WTC11 (cell line): ENCODE measurements at regions not wholly inside any gene's neighbourhood (a gene's known extent, or its start where the extent isn't known, plus 50 kb on each side); places are given as distances from the start of the nearest gene placed in this dataset.

Experiments used
- ATF6 ChIP-seq: sonication (generic); formaldehyde crosslinking; IDR thresholded peaks from 2 replicates; pipeline ENCODE4 v1.8.1; 2023; ENCODE audit warnings: mild to moderate bottlenecking, missing genetic modification reagents
- CBFB ChIP-seq: sonication (generic); formaldehyde crosslinking; IDR thresholded peaks from 2 replicates; pipeline ENCODE4 v1.8.1; 2022; ENCODE audit warnings: mild to moderate bottlenecking, low read depth, missing genetic modification reagents
- CREM ChIP-seq: sonication (generic); formaldehyde crosslinking; IDR thresholded peaks from 2 replicates; pipeline ENCODE4 v1.8.1; 2022; ENCODE audit warnings: mild to moderate bottlenecking, missing genetic modification reagents, moderate library complexity
- CTCF ChIP-seq: fragments of 200-600 bp; IDR thresholded peaks from 2 replicates; pipeline ENCODE4 v1.8.0; 2022; ENCODE audit warnings: antibody characterized with exemption
- FOXP1 ChIP-seq: sonication (generic); formaldehyde crosslinking; IDR thresholded peaks from 2 replicates; pipeline ENCODE4 v1.8.0; 2022; ENCODE audit warnings: missing genetic modification reagents, mild to moderate bottlenecking, moderate library complexity, borderline replicate concordance
- KAT7 ChIP-seq: sonication (generic); formaldehyde crosslinking; IDR thresholded peaks from 2 replicates; pipeline ENCODE4 v1.8.1; 2023; ENCODE audit warnings: missing genetic modification reagents, mild to moderate bottlenecking, borderline replicate concordance
- NFYB ChIP-seq: sonication (generic); formaldehyde crosslinking; conservative IDR thresholded peaks from 2 replicates; pipeline ENCODE4 v1.8.0; 2022; ENCODE audit warnings: low read depth, missing genetic modification reagents
- ZNF219 ChIP-seq: sonication (generic); formaldehyde crosslinking; IDR thresholded peaks from 2 replicates; pipeline ENCODE4 v1.8.0; 2023; ENCODE audit warnings: missing genetic modification reagents, mild to moderate bottlenecking, borderline replicate concordance
- TF ChIP-seq, protein P1 (sequence below): sonication (generic); formaldehyde crosslinking; IDR thresholded peaks from 2 replicates; pipeline ENCODE4 v1.8.0; 2022; ENCODE audit warnings: mild to moderate bottlenecking, missing genetic modification reagents
- TF ChIP-seq, protein P2 (sequence below): sonication (generic); formaldehyde crosslinking; IDR thresholded peaks from 2 replicates; pipeline ENCODE4 v1.8.1; 2022; ENCODE audit warnings: low read depth, missing genetic modification reagents, borderline replicate concordance
- TF ChIP-seq, protein P3 (sequence below): sonication (generic); formaldehyde crosslinking; IDR thresholded peaks from 2 replicates; pipeline ENCODE4 v1.8.1; 2023; ENCODE audit warnings: mild to moderate bottlenecking, missing genetic modification reagents, moderate library complexity

DNA sequence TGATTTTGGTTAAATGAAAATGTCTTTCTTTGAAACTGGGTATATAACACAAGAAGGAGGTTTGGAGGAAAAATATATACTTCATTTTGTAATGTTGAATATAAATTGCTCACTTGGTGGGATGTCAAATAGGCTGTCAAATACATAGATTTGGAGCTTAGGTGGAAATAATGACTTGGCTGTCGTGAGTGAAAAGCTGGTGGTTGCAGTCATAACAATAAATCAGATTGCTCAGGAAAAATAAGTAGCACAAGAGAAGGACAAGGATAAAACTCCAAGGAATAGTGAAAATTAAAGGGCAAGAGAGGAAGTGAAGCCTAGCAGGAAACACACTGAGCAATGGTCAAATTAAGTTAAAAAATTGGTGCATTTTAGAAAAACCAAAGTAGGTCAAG, 253.0 kb upstream of the ANKRD50 start:
- TF ChIP-seq CTCF (no peak), CBFB (CRISPR knock-in tag) (no peak), NFYB (CRISPR knock-in tag) (no peak), ZNF219 (CRISPR knock-in tag) (no peak), CREM (CRISPR knock-in tag) (no peak), KAT7 (no peak), FOXP1 (no peak), ATF6 (CRISPR knock-in tag) (no peak)
- TF ChIP-seq, protein P1, sequence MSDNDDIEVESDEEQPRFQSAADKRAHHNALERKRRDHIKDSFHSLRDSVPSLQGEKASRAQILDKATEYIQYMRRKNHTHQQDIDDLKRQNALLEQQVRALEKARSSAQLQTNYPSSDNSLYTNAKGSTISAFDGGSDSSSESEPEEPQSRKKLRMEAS (CRISPR knock-in tag), result no peak
- TF ChIP-seq, protein P2, sequence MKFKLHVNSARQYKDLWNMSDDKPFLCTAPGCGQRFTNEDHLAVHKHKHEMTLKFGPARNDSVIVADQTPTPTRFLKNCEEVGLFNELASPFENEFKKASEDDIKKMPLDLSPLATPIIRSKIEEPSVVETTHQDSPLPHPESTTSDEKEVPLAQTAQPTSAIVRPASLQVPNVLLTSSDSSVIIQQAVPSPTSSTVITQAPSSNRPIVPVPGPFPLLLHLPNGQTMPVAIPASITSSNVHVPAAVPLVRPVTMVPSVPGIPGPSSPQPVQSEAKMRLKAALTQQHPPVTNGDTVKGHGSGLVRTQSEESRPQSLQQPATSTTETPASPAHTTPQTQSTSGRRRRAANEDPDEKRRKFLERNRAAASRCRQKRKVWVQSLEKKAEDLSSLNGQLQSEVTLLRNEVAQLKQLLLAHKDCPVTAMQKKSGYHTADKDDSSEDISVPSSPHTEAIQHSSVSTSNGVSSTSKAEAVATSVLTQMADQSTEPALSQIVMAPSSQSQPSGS (CRISPR knock-in tag), result no peak
- TF ChIP-seq, protein P3, sequence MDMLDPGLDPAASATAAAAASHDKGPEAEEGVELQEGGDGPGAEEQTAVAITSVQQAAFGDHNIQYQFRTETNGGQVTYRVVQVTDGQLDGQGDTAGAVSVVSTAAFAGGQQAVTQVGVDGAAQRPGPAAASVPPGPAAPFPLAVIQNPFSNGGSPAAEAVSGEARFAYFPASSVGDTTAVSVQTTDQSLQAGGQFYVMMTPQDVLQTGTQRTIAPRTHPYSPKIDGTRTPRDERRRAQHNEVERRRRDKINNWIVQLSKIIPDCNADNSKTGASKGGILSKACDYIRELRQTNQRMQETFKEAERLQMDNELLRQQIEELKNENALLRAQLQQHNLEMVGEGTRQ, result no peak
